HG02623 (cell line): ENCODE measurements at regions not wholly inside any gene's neighbourhood (a gene's known extent, or its start where the extent isn't known, plus 50 kb on each side); places are given as distances from the start of the nearest gene placed in this dataset.

Experiments used
- ATAC-seq: cut with Tn5 transposase; IDR thresholded peaks from one replicate; pipeline ENCODE4 v1.9.1; 2021; ENCODE audit warnings: moderate library complexity; ENCODE audit not compliant: unreplicated experiment

DNA sequence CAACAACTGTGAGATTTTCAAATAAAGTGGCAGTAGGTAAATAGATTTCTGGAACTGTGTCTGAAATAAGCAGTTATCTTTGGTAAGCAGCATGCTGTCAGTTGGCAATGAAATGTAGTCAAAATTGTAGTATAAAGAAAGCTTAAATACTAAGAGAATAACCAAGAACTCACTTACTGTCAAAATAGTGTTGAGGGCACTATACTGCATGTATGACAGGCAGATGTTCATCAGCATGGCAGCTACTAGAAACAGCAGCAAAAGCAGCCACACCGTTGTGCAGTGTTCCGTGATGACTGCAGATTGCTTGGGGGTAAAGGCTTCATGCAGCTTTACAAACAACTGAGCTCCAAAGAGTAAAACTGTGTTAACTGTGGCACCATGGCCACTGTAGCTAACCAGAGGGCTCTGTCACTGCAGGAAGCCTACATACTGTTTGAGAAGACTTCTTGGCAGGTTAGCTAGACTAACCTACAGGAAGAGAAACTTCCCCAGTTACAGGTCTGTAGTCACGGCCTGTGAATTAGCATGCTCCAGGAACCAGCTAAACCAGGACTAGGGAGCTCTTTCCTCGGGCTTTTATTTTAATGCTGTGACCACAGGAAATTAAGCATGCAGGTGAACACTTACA lies 459.7 kb downstream of the TBL1XR1 start:
- ATAC-seq, result no peak

GRCh38 chr3:176734146-176734545 lies 463.1 kb downstream of the TBL1XR1 start:
- no peak for ATAC-seq

DNA sequence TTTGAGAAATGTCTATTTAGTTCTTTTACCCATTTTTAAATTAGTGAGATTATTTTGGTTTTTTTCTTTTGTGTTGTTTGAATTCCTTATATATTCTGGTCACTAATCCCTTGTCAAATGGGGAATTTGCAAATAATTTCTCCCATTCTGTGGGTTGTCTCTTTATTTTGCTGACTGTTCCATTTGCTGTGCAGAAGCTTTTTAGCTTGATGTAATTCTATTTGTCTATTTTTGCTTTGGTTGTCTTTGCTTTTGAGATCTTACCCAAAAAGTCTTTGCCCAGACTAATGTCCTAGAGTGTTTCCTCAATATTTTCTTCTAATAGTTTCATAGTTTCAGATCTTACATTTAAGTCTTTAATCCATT lies 472.9 kb downstream of the TBL1XR1 start:
- no peak for ATAC-seq

DNA sequence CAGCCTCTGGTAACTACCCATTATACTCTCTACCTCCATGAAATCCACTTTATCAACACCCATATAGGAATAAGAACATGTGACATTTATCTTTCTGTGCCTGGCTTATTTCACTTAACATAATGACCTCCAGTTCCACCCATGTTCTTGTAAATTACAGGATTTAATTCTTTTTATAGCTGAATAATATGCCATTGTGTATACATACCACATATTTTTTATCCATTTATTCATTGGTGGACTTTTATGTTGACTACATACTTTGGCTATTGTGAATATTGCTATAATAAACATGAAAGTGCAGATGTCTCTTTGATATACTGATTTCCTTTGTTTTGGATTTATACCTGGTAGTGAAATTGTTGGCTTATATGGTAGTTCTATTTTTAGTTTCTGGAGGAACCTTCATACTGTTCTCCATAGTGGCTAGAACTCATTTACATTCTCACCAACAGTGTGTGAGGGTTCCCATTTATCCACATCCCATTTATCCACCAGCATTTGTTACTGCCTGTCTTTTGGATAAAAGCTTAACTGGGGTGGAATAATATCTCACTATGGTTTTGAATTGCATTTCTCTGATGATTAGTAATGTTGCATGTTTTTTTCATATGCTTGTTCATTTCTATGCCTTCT lies 473.4 kb downstream of the TBL1XR1 start:
- no peak for ATAC-seq

GRCh38 chr3:176714034-176714433 lies 483.2 kb downstream of the TBL1XR1 start:
- no peak for ATAC-seq

- ATAC-seq, result no peak
These were observed 485.1 kb downstream of the TBL1XR1 start for GRCh38 chr3:176712191-176712590.

DNA sequence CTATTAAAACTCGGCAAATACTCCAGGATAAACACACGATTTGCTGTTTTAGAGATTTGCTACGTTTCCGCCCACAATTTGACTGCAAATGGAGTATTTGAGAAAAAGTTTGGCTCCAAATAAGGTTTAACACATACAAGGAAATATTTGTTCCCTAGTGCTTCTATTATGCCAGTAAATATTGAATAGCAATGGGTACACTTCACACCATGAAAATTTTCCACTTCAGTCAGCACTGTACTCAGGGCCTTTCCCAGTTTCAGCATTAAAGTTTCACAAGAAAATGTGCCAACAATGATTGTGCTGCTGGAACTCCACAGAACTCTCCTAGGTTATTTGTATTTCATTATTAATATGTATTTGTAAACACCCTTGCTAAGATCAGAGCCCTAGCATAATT lies 498.0 kb downstream of the TBL1XR1 start:
- ATAC-seq, result no peak

GRCh38 chr3:176697284-176697889 lies 499.9 kb downstream of the TBL1XR1 start:
- no peak for ATAC-seq

DNA sequence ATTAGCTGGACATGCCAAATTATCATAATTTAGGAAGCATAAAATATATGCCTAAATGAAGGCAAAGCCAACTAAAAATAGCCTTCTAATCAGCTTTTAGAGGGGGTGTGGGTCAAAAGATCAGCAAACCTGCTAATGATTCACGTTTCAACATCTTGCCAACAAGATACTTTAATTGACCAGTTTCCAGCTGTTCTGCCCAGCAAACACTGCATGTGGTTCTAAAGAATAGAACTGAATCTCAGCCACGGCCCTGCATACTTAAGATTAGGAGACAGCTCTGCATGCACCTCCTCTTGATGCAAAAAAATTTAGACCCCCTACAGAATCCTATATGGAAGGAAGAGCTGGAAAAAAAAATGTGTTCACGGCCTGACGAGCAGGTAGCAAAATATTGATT lies 500.5 kb downstream of the TBL1XR1 start:
- ATAC-seq, result no peak

DNA sequence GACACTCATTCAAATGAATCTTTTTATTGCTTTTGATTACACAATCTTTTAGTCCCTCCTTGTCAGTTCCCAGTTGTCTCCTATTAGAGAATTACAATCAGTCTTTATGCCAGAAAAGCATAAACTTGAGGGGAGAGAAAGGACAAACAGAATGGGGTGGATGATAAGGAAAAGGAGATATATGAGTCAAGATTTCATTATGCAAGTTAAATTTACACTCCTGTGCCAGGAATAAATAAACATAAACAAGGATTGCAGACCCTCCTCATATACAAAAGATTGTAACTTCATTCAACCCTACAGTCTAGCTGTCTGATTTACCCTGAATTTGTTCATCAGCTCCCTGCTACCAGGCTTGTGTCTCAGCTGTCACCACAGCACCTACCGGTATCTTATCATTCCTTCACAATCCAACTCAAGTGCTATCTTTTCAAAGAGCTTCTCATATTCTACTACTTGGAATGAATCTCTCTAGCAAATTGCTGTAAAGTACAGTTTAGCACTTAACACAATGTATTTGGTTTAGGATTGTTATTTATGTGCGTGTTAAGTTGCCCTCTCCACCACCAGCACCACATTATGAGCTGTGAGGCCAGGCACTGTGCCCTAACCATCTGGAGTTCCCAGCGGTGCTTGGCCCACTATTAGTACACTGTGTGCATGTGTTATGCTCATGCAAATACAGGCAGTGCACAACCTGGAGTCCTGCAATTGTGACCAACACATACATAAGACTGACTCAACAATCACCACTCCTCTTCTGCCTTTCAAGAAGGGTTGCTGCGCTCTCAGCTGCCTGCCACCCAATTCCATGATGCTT lies 504.1 kb downstream of the TBL1XR1 start:
- no peak for ATAC-seq

GRCh38 chr3:176692199-176692965 lies 504.9 kb downstream of the TBL1XR1 start:
- ATAC-seq, result no peak

DNA sequence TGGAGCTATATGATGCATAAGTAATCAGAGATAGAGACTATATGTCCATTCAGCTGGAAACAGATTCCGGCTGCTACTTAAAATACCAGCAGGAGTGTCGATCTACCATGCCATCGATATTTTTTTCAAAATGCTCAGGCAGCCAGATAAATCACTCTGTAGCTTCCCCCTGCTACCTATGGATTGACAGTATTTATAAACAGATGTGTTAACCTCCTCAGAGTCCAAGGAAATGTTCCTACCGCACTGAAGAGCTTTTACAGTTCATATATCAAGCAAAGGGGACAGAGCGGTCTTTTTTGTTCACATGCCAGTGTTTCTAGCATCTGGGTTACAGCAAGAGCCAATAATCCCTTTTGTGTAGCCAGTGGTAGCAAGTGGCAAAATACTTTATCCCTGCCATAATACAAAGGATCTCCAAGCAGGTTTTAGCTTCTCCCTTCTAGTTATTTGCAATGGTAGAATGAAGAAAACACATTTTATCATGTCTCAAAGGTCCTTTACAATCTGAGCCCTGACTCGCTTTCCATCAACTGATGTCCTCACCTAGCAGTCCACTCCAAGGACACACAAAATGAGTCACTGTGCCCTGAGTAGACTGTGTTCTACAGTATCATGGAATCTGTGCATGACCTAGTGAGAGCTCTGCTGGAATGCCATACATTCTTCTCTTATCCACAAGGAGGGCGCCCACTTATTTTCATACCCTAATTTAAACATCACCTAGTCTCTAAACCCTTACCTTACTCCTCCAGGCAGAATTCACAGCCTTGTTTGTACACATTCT lies 507.0 kb downstream of the TBL1XR1 start:
- ATAC-seq, result no peak

- ATAC-seq, result no peak
These were observed 509.5 kb downstream of the TBL1XR1 start for GRCh38 chr3:176687754-176688153.

DNA sequence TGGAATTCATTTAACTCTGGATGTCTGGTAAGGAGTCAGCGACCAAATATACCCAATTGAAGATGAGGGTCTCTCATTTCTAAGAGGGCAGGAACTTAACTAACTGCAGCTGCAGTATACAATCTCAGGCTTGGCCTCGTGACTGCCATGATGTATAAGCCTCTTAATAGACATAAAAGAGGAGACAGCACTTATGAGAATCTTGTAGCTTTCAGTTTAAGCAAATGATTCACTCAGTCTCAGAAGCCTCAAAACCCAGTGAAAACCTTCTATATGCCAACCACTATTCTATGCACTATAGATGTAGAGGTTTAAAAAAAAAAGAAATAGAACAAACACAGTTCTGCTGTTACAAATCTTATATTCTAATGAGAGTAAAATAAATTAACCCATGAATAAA lies 513.9 kb downstream of the TBL1XR1 start:
- no peak for ATAC-seq

DNA sequence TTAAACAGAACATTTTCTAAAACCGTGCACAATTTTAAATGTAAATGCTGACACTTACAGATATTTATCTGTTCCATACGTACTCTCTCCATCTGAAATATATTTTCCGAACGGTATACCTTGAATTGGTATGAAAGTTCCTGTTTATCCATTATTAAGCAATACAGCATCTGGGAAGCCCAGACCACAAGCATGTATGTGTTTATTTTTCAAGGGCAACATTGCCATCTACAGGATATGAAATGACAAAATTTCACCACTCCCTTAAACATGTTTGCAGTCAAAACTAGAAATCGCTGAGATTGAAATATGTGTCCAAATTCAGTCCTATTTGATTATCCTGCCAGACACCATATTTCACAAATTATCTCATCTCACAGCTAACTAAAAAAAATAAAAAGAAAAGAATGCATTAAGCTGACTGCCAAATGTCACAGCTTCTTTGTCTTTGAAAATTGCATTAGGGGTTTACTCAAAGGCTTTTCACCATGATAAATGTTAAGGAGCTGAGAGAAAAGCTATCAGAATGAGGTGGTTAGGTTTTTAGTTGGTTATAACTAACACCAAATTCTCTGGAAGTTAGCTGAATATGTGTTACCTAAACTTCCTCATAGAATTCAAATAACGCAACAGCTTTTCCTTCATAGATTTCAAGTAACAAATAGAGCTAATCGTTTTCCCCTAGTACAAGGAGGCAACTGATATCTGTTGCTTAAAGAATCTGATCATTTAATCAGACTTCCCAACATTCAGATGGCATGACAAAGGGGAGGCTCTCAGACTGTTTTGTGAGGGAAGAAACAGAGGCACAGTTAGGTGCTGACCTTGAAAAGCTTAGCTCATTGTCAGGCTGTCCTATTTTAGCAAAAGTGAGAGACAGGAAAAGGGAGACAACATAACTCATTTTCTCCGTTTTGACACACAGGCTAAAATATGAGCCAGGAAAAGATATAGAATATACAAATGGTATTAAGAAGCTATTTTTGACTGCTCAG lies 533.1 kb downstream of the TBL1XR1 start:
- no peak for ATAC-seq

- no peak for ATAC-seq
These were observed 533.9 kb downstream of the TBL1XR1 start for GRCh38 chr3:176663387-176663786.

- ATAC-seq, result no peak
These were observed 535.8 kb downstream of the TBL1XR1 start for GRCh38 chr3:176661432-176661964.

- ATAC-seq, result no peak
These were observed 541.7 kb downstream of the TBL1XR1 start for GRCh38 chr3:176655404-176656094.
